ENCODE measurements at regions not wholly inside any gene's neighbourhood (a gene's known extent, or its start where the extent isn't known, plus 50 kb on each side); places are given as distances from the start of the nearest gene placed in this dataset.
A peak's percentile ranks its signal among the peaks of the same experiment; 100 is the strongest.

DNA sequence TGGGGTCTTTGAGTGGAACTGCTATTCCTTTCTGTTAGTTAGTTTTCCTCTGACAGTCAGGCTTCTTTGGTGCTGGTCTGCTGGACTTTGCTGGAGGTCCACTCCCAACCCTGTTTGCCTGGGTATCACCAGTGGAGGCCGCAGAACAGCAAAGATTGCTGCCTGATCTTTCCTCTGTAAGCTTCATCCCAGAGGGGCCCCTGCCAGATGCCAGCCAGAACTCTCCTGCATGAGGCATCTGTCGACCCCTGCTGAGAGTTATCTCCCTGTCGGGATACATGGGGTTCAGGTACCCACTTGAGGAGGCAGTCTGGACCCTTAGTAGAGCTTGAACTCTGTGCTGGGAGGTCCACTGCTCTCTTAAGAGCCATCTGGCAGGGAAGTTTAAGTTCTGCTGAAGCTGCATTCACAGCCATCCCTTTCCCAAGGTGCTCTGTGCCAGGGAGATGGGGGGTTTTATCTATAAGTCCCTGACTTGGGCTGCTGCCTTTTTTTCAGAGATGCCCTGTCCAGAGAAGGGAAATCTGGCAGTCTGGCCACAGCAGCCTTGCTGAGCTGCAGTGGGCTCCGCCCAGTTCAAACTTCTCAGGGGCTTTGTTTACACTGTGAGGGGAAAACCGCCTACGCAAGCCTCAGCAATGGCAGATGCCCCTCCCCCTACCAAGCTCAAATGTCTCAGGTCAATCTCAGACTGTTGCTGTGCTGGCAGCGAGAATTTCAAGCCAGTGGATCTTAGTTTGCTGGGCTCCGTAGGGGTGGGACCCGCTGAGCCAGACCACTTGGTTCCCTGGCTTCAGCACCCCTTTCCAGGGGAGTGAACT lies 89.7 kb upstream of the CDK6 start:
- Histone ChIP-seq H3K4me3 (ENCODE audit: control insufficient read depth in 2 of 3, extremely low read depth in 1 of 3, insufficient read depth in 2 of 3, low read depth in 1 of 3, low read length in 3 of 3) (no peak overlapping the region), H2AFZ (ENCODE audit: control insufficient read depth, low read length) (no peak overlapping the region)

GRCh38 chr7:92924800-92925199 lies 88.4 kb upstream of the CDK6 start:
- H3K27ac ChIP-seq (ENCODE audit: control insufficient read depth, insufficient read depth, low read length) = no peak overlapping the region
- no peak for DNase-seq (ENCODE audit: low read depth, low spot score)
- no peak overlapping the region for H2AFZ ChIP-seq (ENCODE audit: control insufficient read depth, low read length)
- no peak overlapping the region for H3K4me3 ChIP-seq (ENCODE audit: control insufficient read depth in 2 of 3, extremely low read depth in 1 of 3, insufficient read depth in 2 of 3, low read depth in 1 of 3, low read length in 3 of 3)
- H3K9me3 ChIP-seq (ENCODE audit: control insufficient read depth, low read depth, low read length) = peaks cover 2% of the 10 kb centered on the region
- TF ChIP-seq, protein P1, sequence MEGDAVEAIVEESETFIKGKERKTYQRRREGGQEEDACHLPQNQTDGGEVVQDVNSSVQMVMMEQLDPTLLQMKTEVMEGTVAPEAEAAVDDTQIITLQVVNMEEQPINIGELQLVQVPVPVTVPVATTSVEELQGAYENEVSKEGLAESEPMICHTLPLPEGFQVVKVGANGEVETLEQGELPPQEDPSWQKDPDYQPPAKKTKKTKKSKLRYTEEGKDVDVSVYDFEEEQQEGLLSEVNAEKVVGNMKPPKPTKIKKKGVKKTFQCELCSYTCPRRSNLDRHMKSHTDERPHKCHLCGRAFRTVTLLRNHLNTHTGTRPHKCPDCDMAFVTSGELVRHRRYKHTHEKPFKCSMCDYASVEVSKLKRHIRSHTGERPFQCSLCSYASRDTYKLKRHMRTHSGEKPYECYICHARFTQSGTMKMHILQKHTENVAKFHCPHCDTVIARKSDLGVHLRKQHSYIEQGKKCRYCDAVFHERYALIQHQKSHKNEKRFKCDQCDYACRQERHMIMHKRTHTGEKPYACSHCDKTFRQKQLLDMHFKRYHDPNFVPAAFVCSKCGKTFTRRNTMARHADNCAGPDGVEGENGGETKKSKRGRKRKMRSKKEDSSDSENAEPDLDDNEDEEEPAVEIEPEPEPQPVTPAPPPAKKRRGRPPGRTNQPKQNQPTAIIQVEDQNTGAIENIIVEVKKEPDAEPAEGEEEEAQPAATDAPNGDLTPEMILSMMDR (optimal IDR thresholded peaks at IDR 0.05 in 1 of 3, IDR thresholded peaks at IDR 0.05 in 1 of 3, conservative IDR thresholded peaks at IDR 0.05 in 1 of 3; ENCODE audit: extremely low read depth in 1 of 3, insufficient read depth in 2 of 3, low read length in 3 of 3) = no peak
- no peak for TF ChIP-seq EZH2 (IDR thresholded peaks at IDR 0.05; ENCODE audit: low read length)
- H3K79me2 ChIP-seq (ENCODE audit: control insufficient read depth, insufficient read depth, low read length) = no peaks in the 10 kb centered on the region
- no peaks in the 10 kb centered on the region for H3K36me3 ChIP-seq (ENCODE audit: control insufficient read depth in 2 of 2, extremely low read depth in 1 of 2, insufficient read depth in 2 of 2, low read length in 2 of 2)
- H3K4me2 ChIP-seq (ENCODE audit: control insufficient read depth, extremely low read depth, insufficient read depth, low read depth, low read length) = peak overlapping the region; percentile 16
- H4K20me1 ChIP-seq (ENCODE audit: control insufficient read depth, extremely low read depth, insufficient read depth, low read length) = no peaks in the 10 kb centered on the region
- H3K9ac ChIP-seq (ENCODE audit: control insufficient read depth, extremely low read depth, insufficient read depth, low read length) = no peak overlapping the region
- no peak for FAIRE-seq
- H3K9me1 ChIP-seq (ENCODE audit: control insufficient read depth, extremely low read depth, insufficient read depth, low read length) = no peaks in the 10 kb centered on the region
- H3K27me3 ChIP-seq (ENCODE audit: control insufficient read depth, extremely low read depth, insufficient read depth, low read length) = no peaks in the 10 kb centered on the region
- H3K4me1 ChIP-seq (ENCODE audit: control insufficient read depth, extremely low read depth, insufficient read depth, low read length) = no peaks in the 10 kb centered on the region
- dilution Hi-C loops (cut with MboI; ENCODE audit: extremely low pct_ligation_motif_present, low sequenced_read_pairs) = no loop called here

More for the DNA sequence above, 89.7 kb upstream of the CDK6 start:
- Histone ChIP-seq H3K4me2 (ENCODE audit: control insufficient read depth, extremely low read depth, insufficient read depth, low read depth, low read length) (no peak overlapping the region), H3K27me3 (ENCODE audit: control insufficient read depth, extremely low read depth, insufficient read depth, low read length) (no peaks in the 10 kb centered on the region), H3K36me3 (ENCODE audit: control insufficient read depth in 2 of 2, extremely low read depth in 1 of 2, insufficient read depth in 2 of 2, low read length in 2 of 2) (no peaks in the 10 kb centered on the region), H3K27ac (ENCODE audit: control insufficient read depth, insufficient read depth, low read length) (no peak overlapping the region), H3K9me1 (ENCODE audit: control insufficient read depth, extremely low read depth, insufficient read depth, low read length) (no peaks in the 10 kb centered on the region), H3K4me1 (ENCODE audit: control insufficient read depth, extremely low read depth, insufficient read depth, low read length) (no peaks in the 10 kb centered on the region), H3K79me2 (ENCODE audit: control insufficient read depth, insufficient read depth, low read length) (no peaks in the 10 kb centered on the region), H4K20me1 (ENCODE audit: control insufficient read depth, extremely low read depth, insufficient read depth, low read length) (no peaks in the 10 kb centered on the region), H3K9me3 (ENCODE audit: control insufficient read depth, low read depth, low read length) (peaks cover 2% of the 10 kb centered on the region), H3K9ac (ENCODE audit: control insufficient read depth, extremely low read depth, insufficient read depth, low read length) (no peak overlapping the region)
- FAIRE-seq = no peak
- TF ChIP-seq, protein P1 (optimal IDR thresholded peaks at IDR 0.05 in 1 of 3, IDR thresholded peaks at IDR 0.05 in 1 of 3, conservative IDR thresholded peaks at IDR 0.05 in 1 of 3; ENCODE audit: extremely low read depth in 1 of 3, insufficient read depth in 2 of 3, low read length in 3 of 3) = no peak
- no peak for TF ChIP-seq EZH2 (IDR thresholded peaks at IDR 0.05; ENCODE audit: low read length)
- dilution Hi-C loops (cut with MboI; ENCODE audit: extremely low pct_ligation_motif_present, low sequenced_read_pairs) = no loop called here
- no peak for DNase-seq (ENCODE audit: low read depth, low spot score)

Measured in keratinocyte (primary cell).